ENCODE measurements at regions not wholly inside any gene's neighbourhood (a gene's known extent, or its start where the extent isn't known, plus 50 kb on each side); places are given as distances from the start of the nearest gene placed in this dataset.
A peak's percentile ranks its signal among the peaks of the same experiment; 100 is the strongest.

DNA sequence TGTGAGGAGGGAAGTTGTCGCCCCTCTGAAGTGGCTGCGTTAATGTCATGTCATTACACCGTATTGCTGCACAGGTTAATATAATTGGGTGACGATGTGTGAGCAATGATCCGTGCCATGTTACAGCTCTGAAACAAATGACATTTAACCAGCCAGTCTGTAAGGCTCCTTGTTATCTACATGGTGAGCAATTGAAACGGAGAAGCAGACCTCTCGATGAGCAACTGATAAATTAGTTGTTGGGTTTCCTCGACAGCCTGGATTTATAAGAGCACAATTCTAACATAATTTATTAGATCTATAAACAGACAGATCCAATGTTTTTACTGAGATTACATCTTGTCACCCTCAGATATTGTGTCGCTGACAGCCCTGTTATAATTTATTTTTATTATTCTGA lies 49.9 kb upstream of the MAFB start:
- no peak for DNase-seq

DNA sequence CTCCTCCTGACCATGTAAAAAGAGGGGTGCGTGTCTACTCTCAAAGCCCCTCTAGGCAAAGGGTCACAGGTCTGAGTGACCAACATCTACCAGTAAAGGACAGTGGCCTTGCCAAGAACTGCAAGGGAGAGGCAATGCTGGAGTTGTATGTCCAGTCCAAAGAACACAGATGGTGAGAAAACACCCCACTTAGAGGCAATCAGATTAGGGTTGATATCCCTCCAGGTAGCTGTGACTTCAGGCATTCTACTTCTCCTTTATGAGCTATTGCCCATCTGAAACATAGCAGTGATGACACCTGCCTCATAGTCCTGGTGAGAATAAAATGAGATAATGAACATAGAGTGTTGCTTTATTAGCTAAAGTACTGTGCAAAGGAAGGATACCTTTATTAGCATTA lies 50.8 kb upstream of the MAFB start:
- no peak for DNase-seq

DNA sequence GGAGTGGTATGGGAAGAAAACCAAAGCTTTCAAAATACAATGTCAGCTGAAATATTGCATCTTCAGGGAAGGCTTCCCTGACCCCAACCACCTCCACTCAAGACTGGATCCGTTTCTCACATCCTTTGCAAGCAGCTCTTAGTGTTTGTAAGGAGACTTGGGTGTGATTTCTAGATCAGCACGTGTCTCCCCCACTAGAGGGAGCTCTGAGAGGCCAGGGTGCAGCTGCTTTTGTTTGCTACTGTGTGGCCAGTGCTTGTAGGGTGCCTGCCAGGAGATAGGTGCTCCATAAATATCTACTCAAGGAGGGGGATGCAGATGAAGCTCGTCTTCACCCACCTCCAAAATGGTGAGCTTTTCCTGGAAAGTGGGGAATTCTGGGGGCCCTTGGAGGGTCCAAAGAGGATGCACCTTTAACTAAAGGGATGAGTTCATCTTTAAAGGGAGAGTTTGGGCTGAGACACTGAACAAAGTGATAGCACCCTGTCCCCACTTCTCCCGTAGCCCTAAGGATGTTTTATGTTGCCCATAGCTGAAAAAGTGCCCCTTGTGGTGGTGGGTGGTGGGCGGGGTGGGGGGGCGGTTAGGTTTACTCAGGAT lies 52.6 kb upstream of the MAFB start:
- DNase-seq: peak in 11 of 56 donors; percentile 1 to 26 (median 6)

DNA sequence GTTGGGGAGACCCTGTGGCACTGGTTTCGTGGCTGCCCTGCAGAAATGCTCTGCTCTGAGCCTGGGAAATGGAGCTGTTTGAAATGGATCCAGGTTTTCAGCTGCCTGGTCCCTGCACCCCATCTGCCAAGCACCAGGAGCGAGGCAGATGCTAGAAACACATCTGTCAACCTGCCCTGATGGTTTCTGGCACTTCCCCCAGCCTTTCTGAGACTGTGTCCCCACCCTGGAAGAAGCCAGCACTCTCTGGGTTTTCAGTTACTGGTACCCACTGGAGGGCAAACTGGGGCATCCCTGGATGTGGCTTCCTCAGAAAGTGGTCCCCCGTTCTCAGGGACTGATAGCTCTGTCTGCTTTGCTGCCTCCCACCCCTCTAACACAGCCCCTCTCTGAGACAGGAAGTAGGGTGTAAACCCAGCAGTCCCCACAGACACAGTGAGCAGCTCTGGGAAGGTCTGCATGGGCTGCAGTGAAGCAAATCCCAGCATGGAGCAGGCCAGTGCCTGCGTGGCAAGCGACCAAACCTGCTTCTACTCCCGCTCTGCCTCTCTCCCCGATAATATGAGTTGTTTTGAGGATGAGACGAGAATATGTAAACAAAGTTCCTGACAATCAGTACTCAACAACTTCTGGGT lies 54.2 kb upstream of the MAFB start:
- no peak for DNase-seq

DNA sequence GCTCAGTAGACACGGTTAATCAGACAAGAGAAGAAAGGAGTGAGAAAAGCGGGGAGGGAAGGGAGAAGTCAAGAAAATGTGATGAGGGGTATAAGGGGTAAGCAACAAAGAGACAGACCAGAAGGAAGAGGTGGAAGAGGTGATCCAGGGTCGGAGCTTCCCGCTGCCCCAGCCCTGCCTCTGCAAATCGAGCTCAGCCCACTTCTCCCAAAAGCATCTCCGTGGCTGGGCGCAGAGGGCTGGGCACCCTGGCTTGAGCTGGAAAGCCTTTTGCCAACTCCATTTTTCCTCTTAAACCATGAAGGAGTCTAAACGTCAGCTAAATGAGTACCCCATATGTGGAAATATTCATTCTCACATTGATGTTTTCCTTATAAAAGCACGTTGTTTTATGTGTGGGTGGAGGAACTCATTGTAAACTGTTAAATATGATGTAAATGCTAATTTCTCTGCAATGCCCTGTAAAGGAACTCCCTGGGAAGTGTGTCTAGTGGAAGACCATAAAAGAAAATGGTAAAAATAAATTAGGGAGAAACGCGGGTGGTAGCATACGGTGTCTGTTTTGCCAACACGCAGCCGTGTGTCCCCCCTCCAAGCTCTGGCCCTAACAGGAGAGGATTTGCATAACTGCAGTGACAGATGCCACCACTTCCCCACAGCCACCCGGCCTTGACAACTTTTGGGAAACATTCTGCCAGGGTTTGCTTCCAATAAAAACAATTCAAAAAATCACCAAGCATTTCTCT lies 55.2 kb upstream of the MAFB start:
- DNase-seq: no peak

DNA sequence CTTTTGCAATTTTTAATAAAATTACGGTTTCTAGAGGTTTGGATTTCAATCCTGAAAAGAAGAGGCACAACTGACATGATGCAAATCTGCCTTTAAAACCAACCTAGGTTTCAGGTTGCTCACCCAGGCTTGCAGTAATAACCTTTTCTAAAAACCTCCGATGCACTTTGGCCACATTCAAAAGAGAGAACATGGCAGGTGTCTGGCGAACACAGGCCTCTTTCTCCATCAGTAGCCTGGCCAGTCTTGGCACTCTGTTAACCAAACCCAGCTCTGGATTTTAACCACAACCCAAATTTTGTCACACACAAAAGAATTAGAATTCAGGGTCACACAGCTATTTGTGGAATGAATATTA lies 55.8 kb upstream of the MAFB start:
- no peak for DNase-seq

DNA sequence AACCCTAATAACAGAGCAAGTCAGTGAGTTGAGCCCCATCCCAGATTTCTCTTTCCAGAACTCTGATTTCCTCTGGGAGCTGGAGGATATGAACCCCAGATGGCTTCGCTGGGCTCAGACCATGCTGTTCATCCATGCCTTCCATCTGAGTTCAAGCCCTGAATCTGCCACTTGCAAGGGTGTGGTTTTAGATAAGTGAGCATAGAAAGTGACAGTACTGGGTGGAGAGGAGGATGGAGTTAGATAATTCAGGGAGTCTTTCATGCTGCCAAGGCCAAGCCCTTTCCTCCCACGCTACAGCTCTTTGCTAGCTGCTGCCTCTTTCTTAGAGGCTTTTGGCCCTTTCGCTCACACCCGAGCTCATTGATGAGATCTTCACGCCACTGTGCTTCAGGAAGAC lies 57.2 kb upstream of the MAFB start:
- no peak for DNase-seq

DNA sequence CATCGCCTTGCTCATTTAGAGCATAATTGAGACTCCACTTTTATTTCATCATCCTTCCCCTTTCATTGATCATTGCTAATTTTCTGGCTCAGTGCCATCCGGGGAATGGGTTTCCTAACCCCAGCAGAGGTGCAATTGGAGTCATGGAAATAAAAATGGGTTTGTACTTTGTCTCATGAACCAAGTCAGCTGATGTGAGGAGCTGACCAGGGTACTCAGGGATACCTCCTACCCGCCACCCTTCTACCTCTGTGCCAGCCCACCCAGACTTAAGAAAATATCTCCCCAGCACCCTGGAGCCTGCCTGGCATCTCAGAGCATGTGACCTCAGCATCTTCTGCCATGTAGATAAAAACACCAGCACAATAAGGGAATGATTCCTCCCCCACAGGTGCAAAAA lies 59.1 kb upstream of the MAFB start:
- no peak for DNase-seq

DNA sequence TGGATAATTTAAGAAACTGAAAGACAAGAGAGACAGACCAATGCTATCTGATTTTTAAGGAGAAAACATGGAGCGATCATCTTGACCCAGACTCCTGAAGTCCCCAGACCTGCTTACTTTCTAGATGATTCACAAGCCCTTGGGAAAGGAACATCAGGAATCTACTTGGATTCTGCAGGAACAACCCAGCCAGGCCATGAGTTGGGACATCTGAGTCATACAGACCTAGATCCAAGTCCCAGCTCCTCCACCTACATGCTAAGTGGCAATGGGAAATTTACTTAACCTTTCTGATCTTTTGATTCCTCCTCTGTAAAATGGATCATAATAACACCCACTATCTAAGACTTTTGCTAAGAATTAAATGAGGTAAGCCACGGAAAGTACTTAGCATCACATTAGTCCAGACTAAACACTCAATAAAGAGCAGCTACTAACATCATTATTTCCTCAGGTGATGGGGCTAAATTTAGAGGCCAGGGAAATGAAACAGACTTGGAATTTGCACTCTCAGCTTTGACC lies 61.0 kb upstream of the MAFB start:
- no peak for DNase-seq

DNA sequence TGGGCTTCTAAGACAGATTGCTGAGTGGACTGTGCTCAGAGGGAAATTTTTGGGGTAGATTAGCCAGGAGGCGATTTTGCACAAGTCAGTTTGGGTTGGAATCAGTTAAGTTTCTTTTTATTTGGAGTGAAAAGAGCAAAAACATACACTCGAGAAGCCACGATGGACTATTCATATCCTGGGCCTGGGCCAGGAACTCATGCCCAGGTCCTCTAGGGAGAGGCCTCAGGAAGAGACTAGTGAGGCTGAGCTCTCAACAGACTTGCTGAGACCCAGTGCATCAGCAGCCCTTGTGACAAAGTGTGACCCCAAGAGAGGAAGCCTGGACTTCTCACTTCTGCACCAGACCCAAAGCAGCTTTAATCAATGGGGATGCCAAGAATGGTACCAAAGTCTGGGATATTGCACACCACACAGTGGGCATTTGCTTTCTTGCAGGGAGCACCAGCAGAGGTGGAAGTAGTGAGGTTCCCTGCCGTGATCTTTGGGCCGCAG lies 61.6 kb upstream of the MAFB start:
- no peak for DNase-seq

DNA sequence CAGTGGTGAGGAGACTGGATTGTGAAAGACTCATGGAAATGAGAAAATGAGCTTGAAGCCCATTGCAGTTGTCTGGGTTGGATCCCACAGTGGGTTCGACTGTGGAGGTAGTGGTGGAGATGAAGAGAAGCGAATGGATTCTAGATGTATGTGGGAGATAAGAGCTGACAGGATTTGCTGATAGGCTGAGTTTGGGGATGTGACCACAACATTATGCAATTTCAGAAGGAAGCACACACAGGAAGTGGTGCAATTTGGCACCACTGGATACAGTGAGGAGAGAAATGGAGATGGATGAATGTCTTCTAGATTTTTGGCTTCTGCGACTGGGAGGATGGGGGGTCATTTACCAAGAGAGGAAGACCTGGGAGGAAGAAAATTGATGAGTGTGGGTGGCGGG lies 64.4 kb upstream of the MAFB start:
- DNase-seq: no peak

DNA sequence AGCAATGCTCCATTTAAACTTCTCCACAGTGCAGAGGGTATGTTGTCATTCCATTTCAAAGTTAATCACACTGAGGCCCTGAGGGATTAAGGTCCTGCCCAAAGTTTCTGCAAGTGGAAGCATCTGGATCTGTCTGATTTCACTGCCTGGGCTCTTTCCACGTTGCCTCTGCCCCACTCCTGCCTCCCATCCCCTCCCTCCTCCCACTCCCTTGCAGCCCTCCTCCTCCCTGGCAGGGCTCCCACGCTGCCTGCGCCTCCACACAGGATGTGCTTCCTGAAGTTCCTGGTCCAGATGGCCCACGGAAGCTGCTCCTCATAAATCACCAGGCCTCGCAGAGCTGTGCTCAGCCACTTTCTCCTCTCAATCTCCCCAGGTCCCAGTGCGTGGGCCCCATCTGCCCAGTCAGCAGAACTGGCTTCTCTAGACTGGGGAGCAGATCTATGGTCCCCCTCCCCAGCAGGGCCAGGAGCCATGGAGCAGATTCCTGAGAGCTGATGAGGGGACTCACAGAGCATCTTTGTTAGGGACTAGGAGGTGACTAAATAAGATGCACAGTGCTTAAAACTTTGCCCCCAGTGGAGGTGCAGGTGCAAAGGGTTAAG lies 65.4 kb upstream of the MAFB start:
- DNase-seq: no peak

DNA sequence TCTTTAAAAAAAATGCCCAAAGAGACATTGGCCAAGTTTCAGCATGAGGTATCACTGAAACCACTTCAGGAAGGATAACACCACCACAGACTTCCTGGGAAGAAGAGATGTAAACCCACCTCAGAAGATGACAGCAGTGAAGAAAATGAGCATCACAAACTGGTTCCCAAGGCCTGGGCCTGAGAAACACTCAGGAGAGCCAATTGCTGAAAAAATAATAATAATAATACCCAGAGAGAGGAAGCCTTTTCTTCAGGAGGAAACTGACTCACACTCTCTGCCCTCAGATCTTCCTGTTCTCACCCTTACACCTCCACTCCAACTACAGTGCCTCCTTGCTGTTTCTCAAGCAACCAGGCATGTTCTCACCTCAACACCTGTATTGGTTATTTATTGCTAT lies 68.1 kb upstream of the MAFB start:
- no peak for DNase-seq

DNA sequence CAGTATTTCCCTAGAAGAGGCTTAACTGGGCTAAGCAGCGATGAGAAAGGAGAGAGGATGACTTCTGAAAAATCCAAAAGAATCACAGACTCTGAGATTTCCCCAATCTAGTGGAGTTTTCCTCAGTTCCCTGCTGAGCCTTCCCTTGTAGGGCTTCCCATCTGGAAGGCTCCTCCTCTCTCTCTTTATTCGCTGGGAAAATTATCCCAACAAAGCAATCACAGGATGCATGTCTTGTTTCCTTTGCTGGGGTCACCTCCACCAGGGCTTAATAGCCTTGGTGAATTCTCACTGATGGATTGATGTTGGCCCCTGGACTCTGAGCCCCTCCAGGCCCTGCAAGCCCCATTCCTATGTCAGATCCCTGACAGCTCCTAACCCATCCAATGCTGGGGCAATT lies 69.8 kb upstream of the MAFB start:
- no peak for DNase-seq

DNA sequence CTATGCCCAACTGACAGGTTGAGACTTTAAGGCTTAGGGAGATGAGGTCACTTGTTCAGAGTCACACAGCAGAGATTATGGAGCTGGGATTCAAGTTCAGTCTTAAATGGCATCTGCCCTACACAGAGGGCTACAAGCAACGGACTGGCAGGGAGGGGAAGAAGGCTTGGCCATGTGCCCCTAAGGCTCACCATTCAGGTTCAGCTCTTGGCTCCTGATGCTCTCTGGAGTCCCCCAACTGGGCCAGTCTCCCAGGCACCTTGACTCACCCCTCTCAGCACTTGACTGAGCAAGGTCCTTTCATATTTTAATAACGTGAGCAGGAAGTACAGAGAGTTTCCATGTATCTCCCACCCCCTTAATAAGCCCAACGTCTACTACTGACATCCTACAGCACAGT lies 71.4 kb upstream of the MAFB start:
- DNase-seq: peak in 1 of 56 donors; percentile 1

DNA sequence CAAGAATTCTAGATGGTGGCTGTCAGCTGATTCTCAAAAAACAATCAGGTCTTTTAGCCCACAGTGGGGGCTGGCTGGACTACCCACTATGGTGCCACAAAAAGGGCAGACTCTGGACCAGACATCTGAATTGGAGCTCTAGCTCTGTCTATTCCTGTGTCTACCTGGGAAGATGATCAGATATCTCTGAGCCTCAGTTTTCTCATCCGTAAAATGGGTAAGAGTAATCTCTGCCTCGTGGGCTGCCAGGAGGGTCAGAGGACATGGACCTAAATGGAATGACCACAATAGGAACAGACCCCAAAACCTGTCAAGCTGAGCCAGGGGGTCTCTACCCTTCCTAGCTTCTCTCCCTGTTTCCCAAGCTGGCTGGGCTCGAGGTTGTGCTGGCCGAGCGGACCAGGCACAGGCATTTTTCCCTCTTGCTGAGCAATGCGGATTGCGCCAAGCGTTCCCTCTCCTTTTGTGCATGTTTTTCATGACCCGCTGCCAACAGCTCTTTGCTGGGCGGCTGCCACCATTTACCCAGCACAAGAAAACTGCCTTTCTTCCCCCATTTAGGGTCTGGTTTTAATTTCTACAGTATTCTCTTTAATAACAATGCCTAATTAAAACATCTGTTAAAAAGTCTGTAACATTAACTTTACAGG lies 74.7 kb upstream of the MAFB start:
- peak in 49 of 56 donors; percentile 1 to 86 (median 43) for DNase-seq

DNA sequence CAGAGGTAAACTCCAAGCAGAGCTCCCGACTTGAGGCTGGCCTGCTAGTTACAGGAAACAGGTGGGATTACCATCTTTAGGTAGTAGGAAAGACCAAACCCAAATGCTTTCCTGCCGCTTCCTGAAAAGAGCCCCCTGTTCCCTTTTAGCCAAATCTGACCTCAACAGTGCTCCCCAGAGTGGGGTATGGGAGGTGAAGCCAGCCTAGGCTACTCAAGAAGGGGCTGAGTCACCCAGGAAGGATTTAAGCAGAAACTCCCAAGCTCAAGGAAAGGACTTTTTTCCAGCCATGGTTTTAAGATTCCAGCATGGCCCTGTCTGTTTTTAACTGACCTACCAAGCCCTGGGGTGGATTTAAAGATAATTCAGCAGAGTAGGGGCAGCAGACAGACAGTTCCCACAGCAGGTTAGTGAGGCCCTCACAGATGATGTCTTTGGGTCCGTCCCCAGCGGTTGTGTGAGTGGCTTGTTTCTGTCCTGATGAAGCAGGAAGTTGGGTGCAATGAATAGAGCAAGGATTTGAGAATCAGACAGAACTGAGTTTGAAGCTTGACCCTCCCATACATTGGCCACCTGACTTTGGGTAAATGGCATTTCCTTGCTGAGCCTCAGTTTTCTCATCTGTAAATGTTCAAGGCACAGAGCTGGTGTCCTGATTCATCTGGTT lies 76.9 kb upstream of the MAFB start:
- no peak for DNase-seq

DNA sequence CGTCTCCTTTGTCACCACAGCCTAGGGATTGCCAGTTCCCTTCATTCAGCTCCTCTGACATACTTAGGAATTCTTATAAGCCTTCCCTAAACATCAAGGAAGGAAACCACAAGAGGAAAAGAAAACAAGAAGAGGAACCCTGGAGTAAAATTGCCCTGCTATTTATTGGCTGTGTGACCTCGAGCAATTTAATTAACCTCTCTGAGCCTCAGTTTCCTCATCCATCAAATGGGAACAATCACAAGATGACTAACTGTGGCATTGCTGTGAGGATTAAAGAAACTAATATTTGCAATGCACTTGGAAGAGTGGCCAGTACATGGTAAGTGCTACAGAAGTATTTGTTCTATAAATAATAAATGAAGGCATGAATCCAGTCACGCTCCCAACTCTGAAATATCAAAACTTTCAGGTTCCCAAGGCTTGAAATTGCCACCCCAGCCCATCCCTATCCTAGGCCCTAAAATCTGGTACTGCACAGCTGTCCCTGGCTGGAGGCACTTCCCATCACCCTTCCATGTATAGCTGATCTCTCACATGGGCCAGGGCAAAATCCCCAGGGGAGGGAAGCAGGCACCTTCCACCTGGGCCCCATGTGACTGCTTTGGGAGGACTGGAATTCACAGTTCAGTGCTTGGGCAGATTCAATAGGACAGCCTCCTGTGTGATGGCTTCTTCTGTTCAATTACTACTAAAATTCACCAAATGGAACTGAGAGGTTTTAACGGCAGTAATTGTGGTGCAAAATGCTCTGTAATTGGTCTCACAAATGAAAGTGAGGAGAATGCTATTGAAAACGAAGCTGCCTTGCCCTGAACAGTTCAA lies 78.0 kb upstream of the MAFB start:
- no peak for DNase-seq

DNA sequence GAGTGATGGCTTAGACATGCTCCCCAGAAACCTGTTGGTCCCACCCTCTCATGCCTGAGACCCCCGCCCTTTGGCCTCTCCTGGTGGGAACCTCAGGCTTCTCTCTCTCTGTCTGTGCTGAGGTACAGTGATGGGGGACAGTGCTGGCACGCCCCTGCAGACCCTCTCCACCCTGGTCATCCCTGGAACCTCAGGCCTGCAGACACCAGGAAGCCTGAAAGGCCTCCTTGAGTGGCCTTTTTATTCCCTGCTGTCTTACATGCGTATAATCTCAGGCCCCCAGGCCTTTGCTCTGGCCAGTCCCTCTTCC lies 78.5 kb upstream of the MAFB start:
- no peak for DNase-seq

DNA sequence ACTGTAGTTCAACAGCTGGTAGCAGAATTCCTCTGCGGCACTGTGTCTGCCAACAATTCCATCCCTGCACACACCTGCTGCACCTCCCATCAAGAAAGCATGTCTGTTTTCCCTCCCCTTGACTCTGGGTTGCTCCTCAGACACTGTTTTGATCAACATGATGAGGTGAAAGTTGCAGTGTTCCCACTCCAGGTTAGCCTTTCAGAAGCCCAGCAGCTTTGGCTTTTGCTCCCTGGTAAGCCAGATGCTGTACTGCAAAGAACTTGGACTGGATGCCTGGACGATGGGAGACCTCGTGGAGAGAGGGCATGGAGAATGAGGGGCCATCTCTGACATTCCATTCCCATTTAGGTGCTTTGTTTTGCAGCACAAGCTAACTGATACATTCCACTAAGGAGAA lies 79.1 kb upstream of the MAFB start:
- DNase-seq: no peak
